RWPE2 (cell line): ENCODE measurements at regions not wholly inside any gene's neighbourhood (a gene's known extent, or its start where the extent isn't known, plus 50 kb on each side); places are given as distances from the start of the nearest gene placed in this dataset.

Experiments used
- ATAC-seq: fragments of 200-7000 bp; cut with Tn5 transposase; 3 replicates; pipeline ENCODE4 v1.9.1; 2021; ENCODE audit warnings: low read depth
- DNase-seq: peaks from one replicate; pipeline ENCODE4 v3.0.0-alpha.2; 2020; ENCODE audit warnings: low spot score
- H3K27ac ChIP-seq: fragments of 450-650 bp; 2 replicates; pipeline ENCODE4 v1.5.1; 2017; ENCODE audit warnings: mild to moderate bottlenecking; ENCODE audit not compliant: poor library complexity, severe bottlenecking
- H3K27me3 ChIP-seq: fragments of 250-450 bp; sonication (Bioruptor Pico); 2 replicates; pipeline ENCODE4 v1.5.1; 2021; ENCODE audit warnings: mild to moderate bottlenecking, moderate library complexity; ENCODE audit not compliant: insufficient read depth, poor library complexity, severe bottlenecking
- H3K36me3 ChIP-seq: fragments of 250-450 bp; sonication (Bioruptor Pico); 2 replicates; pipeline ENCODE4 v1.5.1; 2020; ENCODE audit warnings: low read depth, mild to moderate bottlenecking, moderate library complexity
- H3K4me1 ChIP-seq: fragments of 250-450 bp; sonication (Bioruptor Pico); 2 replicates; pipeline ENCODE4 v1.5.1; 2021; ENCODE audit warnings: mild to moderate bottlenecking, moderate library complexity; ENCODE audit not compliant: insufficient read depth, poor library complexity, severe bottlenecking
- H3K4me3 ChIP-seq: fragments of 250-450 bp; sonication (Bioruptor Pico); 2 replicates; pipeline ENCODE4 v1.5.1; 2021; ENCODE audit warnings: mild to moderate bottlenecking, moderate library complexity; ENCODE audit not compliant: severe bottlenecking
- H3K9me3 ChIP-seq: fragments of 250-450 bp; sonication (Bioruptor Pico); 2 replicates; pipeline ENCODE4 v1.5.1; 2021; ENCODE audit warnings: mild to moderate bottlenecking, moderate library complexity; ENCODE audit not compliant: severe bottlenecking
- CTCF ChIP-seq: fragments of 450-650 bp; IDR thresholded peaks from one replicate; pipeline ENCODE4 v1.5.1; 2017; ENCODE audit warnings: mild to moderate bottlenecking, moderate library complexity; ENCODE audit not compliant: poor library complexity, severe bottlenecking

- H3K27ac ChIP-seq = no peak overlapping the region
- H3K4me1 ChIP-seq = no peaks in the 10 kb centered on the region
- no peak for TF ChIP-seq CTCF
- H3K9me3 ChIP-seq = no peaks in the 10 kb centered on the region
- DNase-seq = no peak
- no peak for ATAC-seq
- H3K36me3 ChIP-seq = no peaks in the 10 kb centered on the region
- no peak overlapping the region for H3K4me3 ChIP-seq
- no peaks in the 10 kb centered on the region for H3K27me3 ChIP-seq
Observed at GRCh38 chr10:52663161-52663560, 109.4 kb downstream of the MBL2 start.

- Histone ChIP-seq H3K27ac (no peak overlapping the region), H3K27me3 (no peaks in the 10 kb centered on the region), H3K9me3 (no peaks in the 10 kb centered on the region), H3K4me3 (no peak overlapping the region), H3K36me3 (no peaks in the 10 kb centered on the region), H3K4me1 (no peaks in the 10 kb centered on the region)
- DNase-seq (no peak), ATAC-seq (no peak)
- TF ChIP-seq CTCF = no peak
Observed at GRCh38 chr10:52664629-52665028, 108.0 kb downstream of the MBL2 start.

GRCh38 chr10:52665821-52666220 lies 106.8 kb downstream of the MBL2 start:
- no peaks in the 10 kb centered on the region for H3K9me3 ChIP-seq
- ATAC-seq = no peak
- no peak overlapping the region for H3K4me3 ChIP-seq
- no peaks in the 10 kb centered on the region for H3K27me3 ChIP-seq
- H3K4me1 ChIP-seq = no peaks in the 10 kb centered on the region
- no peak for TF ChIP-seq CTCF
- no peak for DNase-seq
- no peak overlapping the region for H3K27ac ChIP-seq
- no peaks in the 10 kb centered on the region for H3K36me3 ChIP-seq

GRCh38 chr10:52666931-52667330 lies 105.7 kb downstream of the MBL2 start:
- TF ChIP-seq CTCF = no peak
- Histone ChIP-seq H3K27me3 (no peaks in the 10 kb centered on the region), H3K36me3 (no peaks in the 10 kb centered on the region), H3K27ac (no peak overlapping the region), H3K4me3 (no peak overlapping the region), H3K4me1 (no peaks in the 10 kb centered on the region), H3K9me3 (no peaks in the 10 kb centered on the region)
- DNase-seq = no peak
- ATAC-seq = no peak

- DNase-seq (no peak), ATAC-seq (no peak)
- Histone ChIP-seq H3K36me3 (no peaks in the 10 kb centered on the region), H3K27ac (no peak overlapping the region), H3K9me3 (no peaks in the 10 kb centered on the region), H3K4me1 (no peaks in the 10 kb centered on the region), H3K27me3 (no peaks in the 10 kb centered on the region), H3K4me3 (no peak overlapping the region)
- no peak for TF ChIP-seq CTCF
Observed at GRCh38 chr10:52668024-52668423, 104.6 kb downstream of the MBL2 start.
